Mesenchymal stem cell (in vitro differentiated cells and primary cell): ENCODE measurements at regions not wholly inside any gene's neighbourhood (a gene's known extent, or its start where the extent isn't known, plus 50 kb on each side); places are given as distances from the start of the nearest gene placed in this dataset.

Source experiments
- DNase-seq: peaks from one replicate; pipeline ENCODE4 v3.0.0-alpha.2; 2013
- H2AFZ ChIP-seq: one replicate; pipeline ENCODE4 v1.6.1; 2013; ENCODE audit warnings: low read depth, mild to moderate bottlenecking, control low read depth, inconsistent platforms, low read length, moderate library complexity
- H2AK5ac ChIP-seq: 2 replicates; pipeline ENCODE4 v1.6.1; 2013; ENCODE audit warnings: low read length, moderate library complexity, mild to moderate bottlenecking, inconsistent platforms; ENCODE audit not compliant: severe bottlenecking
- H2BK120ac ChIP-seq: one replicate; pipeline ENCODE4 v1.6.1; 2013; ENCODE audit warnings: low read depth, mild to moderate bottlenecking, inconsistent platforms, low read length, moderate library complexity
- H2BK12ac ChIP-seq, 2 experiments: one replicate each; pipeline ENCODE4 v1.6.1; 2013; ENCODE audit warnings: inconsistent platforms in 2 of 2, low read length in 2 of 2, mild to moderate bottlenecking in 2 of 2, moderate library complexity in 2 of 2, control low read depth in 1 of 2
- H2BK15ac ChIP-seq: one replicate; pipeline ENCODE4 v1.6.1; 2013; ENCODE audit warnings: mild to moderate bottlenecking, low read depth, inconsistent platforms; ENCODE audit not compliant: poor library complexity, severe bottlenecking
- H2BK5ac ChIP-seq: 2 replicates; pipeline ENCODE4 v1.6.1; 2013; ENCODE audit warnings: low read depth, mild to moderate bottlenecking, low read length, control low read depth, inconsistent platforms; ENCODE audit not compliant: poor library complexity, severe bottlenecking
- H3K14ac ChIP-seq, 2 experiments: one replicate each; pipeline ENCODE4 v1.6.1; 2013; ENCODE audit warnings: inconsistent platforms in 2 of 2, low read length in 2 of 2, control low read depth in 1 of 2, mild to moderate bottlenecking in 1 of 2, moderate library complexity in 1 of 2
- H3K18ac ChIP-seq, 2 experiments: one replicate each; pipeline ENCODE4 v1.6.1; 2013; ENCODE audit warnings: inconsistent platforms in 2 of 2, low read length in 2 of 2, control low read depth in 1 of 2, low read depth in 1 of 2, mild to moderate bottlenecking in 1 of 2
- H3K23ac ChIP-seq, 2 experiments: one replicate each; pipeline ENCODE4 v1.6.1; 2013; ENCODE audit warnings: inconsistent platforms in 2 of 2, low read length in 2 of 2, mild to moderate bottlenecking in 2 of 2, moderate library complexity in 2 of 2, control low read depth in 1 of 2
- H3K27ac ChIP-seq: 2 replicates; pipeline ENCODE4 v1.5.1; 2013; ENCODE audit warnings: mild to moderate bottlenecking, moderate library complexity, low read length, control low read depth, inconsistent platforms; ENCODE audit not compliant: poor library complexity, severe bottlenecking
- H3K27me3 ChIP-seq, 2 experiments: 2 replicates each; pipeline versions ENCODE4 v1.6.1 to v1.7.0; 2013; ENCODE audit warnings: low read length in 2 of 2, mild to moderate bottlenecking in 2 of 2, moderate library complexity in 2 of 2, control low read depth in 1 of 2, inconsistent platforms in 1 of 2; ENCODE audit not compliant: control insufficient read depth in 1 of 2, insufficient read depth in 1 of 2
- H3K36me3 ChIP-seq, 2 experiments: 2 replicates each; pipeline versions ENCODE4 v1.6.1 to v1.7.0; 2013; ENCODE audit warnings: low read length in 2 of 2, control low read depth in 1 of 2, inconsistent platforms in 1 of 2, low read depth in 1 of 2, mild to moderate bottlenecking in 1 of 2; ENCODE audit not compliant: insufficient read depth in 2 of 2, control insufficient read depth in 1 of 2
- H3K4ac ChIP-seq, 2 experiments: one replicate each; pipeline ENCODE4 v1.6.1; 2013; ENCODE audit warnings: inconsistent platforms in 2 of 2, low read length in 2 of 2, mild to moderate bottlenecking in 2 of 2, moderate library complexity in 2 of 2, control low read depth in 1 of 2, low read depth in 1 of 2
- H3K4me1 ChIP-seq: 2 replicates; pipeline ENCODE4 v1.6.1; 2013; ENCODE audit warnings: low read depth, low read length, control low read depth; ENCODE audit not compliant: control insufficient read depth, insufficient read depth
- H3K4me2 ChIP-seq: 2 replicates; pipeline ENCODE4 v1.6.1; 2013; ENCODE audit warnings: low read length, mild to moderate bottlenecking, inconsistent platforms; ENCODE audit not compliant: poor library complexity, severe bottlenecking
- H3K4me3 ChIP-seq, 2 experiments: 2 replicates each; pipeline versions ENCODE4 v1.5.1 to v1.7.0; 2013; ENCODE audit warnings: low read length in 2 of 2, mild to moderate bottlenecking in 2 of 2, control low read depth in 1 of 2, low read depth in 1 of 2; ENCODE audit not compliant: insufficient read depth in 1 of 2
- H3K79me1 ChIP-seq: replicated peaks from 2 replicates; pipeline ENCODE4 v1.6.1; 2013; ENCODE audit warnings: mild to moderate bottlenecking, control low read depth, low read length, inconsistent platforms; ENCODE audit not compliant: poor library complexity, severe bottlenecking
- H3K9ac ChIP-seq: 2 replicates; pipeline ENCODE4 v1.7.0; 2013; ENCODE audit warnings: mild to moderate bottlenecking, low read length, moderate library complexity
- H3K9me3 ChIP-seq: 2 replicates; pipeline ENCODE4 v1.7.0; 2013; ENCODE audit warnings: mild to moderate bottlenecking, low read length; ENCODE audit not compliant: control insufficient read depth
- H4K8ac ChIP-seq: one replicate; pipeline ENCODE4 v1.6.1; 2013; ENCODE audit warnings: inconsistent platforms, mild to moderate bottlenecking, low read length, moderate library complexity
- H4K91ac ChIP-seq: one replicate; pipeline ENCODE4 v1.6.1; 2013; ENCODE audit warnings: mild to moderate bottlenecking, low read length, inconsistent platforms
- WGBS: methylation state at CpG from one replicate; pipeline ENCODE4 v1.1.7; 2013; ENCODE audit warnings: mixed read lengths; 5-methylcytosine and 5-hydroxymethylcytosine counted together

DNA sequence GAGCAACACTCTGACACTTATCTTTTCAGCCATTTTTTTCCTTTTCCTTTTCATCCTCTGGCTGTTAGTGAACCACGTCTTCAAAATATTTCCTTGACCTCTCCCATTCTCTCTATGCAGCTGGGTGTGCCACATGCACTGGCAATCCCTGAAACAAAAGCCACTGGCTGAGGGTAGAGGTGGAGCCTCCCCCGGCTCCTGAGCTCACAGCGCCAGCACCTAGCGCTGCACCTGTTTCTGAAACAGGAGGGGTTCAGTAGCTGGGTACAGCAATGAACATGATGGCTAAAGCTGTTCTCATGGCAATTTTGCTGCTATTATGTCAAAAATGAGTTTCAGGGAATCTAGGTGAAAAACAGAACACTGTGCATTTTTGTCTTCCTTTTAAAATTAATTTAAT lies 314.7 kb upstream of the ATP10A start:
- Histone ChIP-seq H3K79me1 (no peaks in the 10 kb centered on the region), H4K91ac (no peak overlapping the region), H2BK120ac (no peak overlapping the region), H2AFZ (no peak overlapping the region), H3K23ac (no peak overlapping the region), H3K4me3 (no peak overlapping the region), H3K9ac (no peak overlapping the region), H2AK5ac (no peak overlapping the region), H3K18ac (no peak overlapping the region), H3K9me3 (no peaks in the 10 kb centered on the region), H2BK12ac (no peak overlapping the region), H4K8ac (no peak overlapping the region), H3K14ac (no peak overlapping the region), H3K27ac (no peak overlapping the region), H3K4me1 (no peaks in the 10 kb centered on the region), H3K4me2 (no peak overlapping the region), H2BK15ac (no peak overlapping the region), H2BK5ac (no peak overlapping the region), H3K27me3 (peaks cover 0 to 21% of the 10 kb centered on the region in 2 experiments), H3K4ac (no peak overlapping the region), H3K36me3 (no peaks in the 10 kb centered on the region)
- no peak for DNase-seq
- 86% methylated on average over 4 of the region's 4 CpGs for WGBS

- no peaks in the 10 kb centered on the region for H3K79me1 ChIP-seq
- no peak overlapping the region for H2BK12ac ChIP-seq
- H2BK5ac ChIP-seq, result no peak overlapping the region
- H3K4me2 ChIP-seq, result no peak overlapping the region
- H3K27me3 ChIP-seq, result peaks cover 0 to 21% of the 10 kb centered on the region in 2 experiments
- H3K4me3 ChIP-seq, result no peak overlapping the region
- 87% methylated on average over 10 of the region's 10 CpGs for WGBS
- H2BK120ac ChIP-seq, result no peak overlapping the region
- no peaks in the 10 kb centered on the region for H3K9me3 ChIP-seq
- no peak overlapping the region for H4K91ac ChIP-seq
- no peaks in the 10 kb centered on the region for H3K36me3 ChIP-seq
- H3K27ac ChIP-seq, result no peak overlapping the region
- H3K9ac ChIP-seq, result no peak overlapping the region
- no peak overlapping the region for H3K18ac ChIP-seq
- no peak overlapping the region for H3K4ac ChIP-seq
- no peak overlapping the region for H4K8ac ChIP-seq
- H2BK15ac ChIP-seq, result no peak overlapping the region
- no peaks in the 10 kb centered on the region for H3K4me1 ChIP-seq
- no peak overlapping the region for H2AFZ ChIP-seq
- no peak for DNase-seq
- H3K23ac ChIP-seq, result no peak overlapping the region
- no peak overlapping the region for H3K14ac ChIP-seq
- H2AK5ac ChIP-seq, result no peak overlapping the region
Observed at GRCh38 chr15:26176831-26177230, 313.7 kb upstream of the ATP10A start.

GRCh38 chr15:26171266-26171665 lies 308.1 kb upstream of the ATP10A start:
- no peaks in the 10 kb centered on the region for H3K4me1 ChIP-seq
- H3K79me1 ChIP-seq, result no peaks in the 10 kb centered on the region
- no peak for DNase-seq
- H2AK5ac ChIP-seq, result no peak overlapping the region
- WGBS, result 62% methylated on average over 3 of the region's 3 CpGs
- H3K9me3 ChIP-seq, result no peaks in the 10 kb centered on the region
- no peak overlapping the region for H2BK12ac ChIP-seq
- H4K91ac ChIP-seq, result no peak overlapping the region
- H3K23ac ChIP-seq, result no peak overlapping the region
- no peak overlapping the region for H3K4me2 ChIP-seq
- H3K4me3 ChIP-seq, result no peak overlapping the region
- no peak overlapping the region for H2AFZ ChIP-seq
- no peak overlapping the region for H3K4ac ChIP-seq
- H3K36me3 ChIP-seq, result no peaks in the 10 kb centered on the region
- H2BK15ac ChIP-seq, result no peak overlapping the region
- no peak overlapping the region for H2BK5ac ChIP-seq
- no peak overlapping the region for H3K14ac ChIP-seq
- H3K27me3 ChIP-seq, result peaks cover 0 to 3% of the 10 kb centered on the region in 2 experiments
- H2BK120ac ChIP-seq, result no peak overlapping the region
- no peak overlapping the region for H3K9ac ChIP-seq
- H4K8ac ChIP-seq, result no peak overlapping the region
- H3K18ac ChIP-seq, result no peak overlapping the region
- H3K27ac ChIP-seq, result no peak overlapping the region

DNA sequence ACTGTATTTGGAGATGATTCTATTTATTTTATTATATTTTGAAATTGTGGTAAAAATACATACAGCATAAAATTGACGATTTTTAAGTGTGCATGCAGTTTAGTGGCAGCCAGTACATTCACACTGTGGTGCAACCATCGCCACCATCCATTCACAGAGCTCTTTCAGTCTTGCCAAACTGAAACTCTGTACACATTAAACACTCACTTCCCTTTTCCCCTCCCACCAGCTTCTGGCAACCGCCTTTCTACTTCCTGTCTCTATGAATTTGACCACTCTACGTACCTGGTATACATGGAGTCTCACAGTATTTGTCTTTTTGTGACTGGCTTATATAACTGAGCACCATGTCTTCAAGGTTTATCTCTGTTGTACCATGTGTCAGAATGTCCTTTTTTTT lies 303.3 kb upstream of the ATP10A start:
- Histone ChIP-seq H3K4ac (no peak overlapping the region), H2BK5ac (no peak overlapping the region), H3K4me2 (no peak overlapping the region)

More for the DNA sequence above, 303.3 kb upstream of the ATP10A start:
- WGBS, result 64% methylated on average over 4 of the region's 4 CpGs
- H4K8ac ChIP-seq, result no peak overlapping the region
- no peak overlapping the region for H3K9ac ChIP-seq
- no peaks in the 10 kb centered on the region for H3K9me3 ChIP-seq
- H3K79me1 ChIP-seq, result no peaks in the 10 kb centered on the region
- H3K23ac ChIP-seq, result no peak overlapping the region
- H3K36me3 ChIP-seq, result no peaks in the 10 kb centered on the region
- no peak overlapping the region for H3K4me3 ChIP-seq
- no peak overlapping the region for H2AFZ ChIP-seq
- H3K27me3 ChIP-seq, result no peaks in the 10 kb centered on the region
- H2AK5ac ChIP-seq, result no peak overlapping the region
- H2BK120ac ChIP-seq, result no peak overlapping the region
- H2BK15ac ChIP-seq, result no peak overlapping the region
- DNase-seq, result no peak
- H4K91ac ChIP-seq, result no peak overlapping the region
- H3K4me1 ChIP-seq, result no peaks in the 10 kb centered on the region
- no peak overlapping the region for H2BK12ac ChIP-seq
- H3K27ac ChIP-seq, result no peak overlapping the region
- H3K18ac ChIP-seq, result no peak overlapping the region
- no peak overlapping the region for H3K14ac ChIP-seq
